H1 (cell line): ENCODE measurements at regions not wholly inside any gene's neighbourhood (a gene's known extent, or its start where the extent isn't known, plus 50 kb on each side); places are given as distances from the start of the nearest gene placed in this dataset.

Experiments used
- CTCF ChIA-PET: fragments of 300-600 bp; sonication (Branson Sonifier 250); formaldehyde crosslinking; loops from one replicate; lab custom pipeline; 2021; ENCODE audit not compliant: partially characterized antibody; lab: Charles Lee
- POLR2A ChIA-PET: fragments of 300-600 bp; sonication (Branson Sonifier 250); formaldehyde crosslinking; loops from one replicate; lab custom pipeline; 2021; ENCODE audit warnings: inconsistent platforms; ENCODE audit not compliant: partially characterized antibody; lab: Charles Lee
- DNase-seq, 2 experiments: peaks; one replicate each; pipeline versions ENCODE4 v3.0.0 to v3.0.0-alpha.2; 2010 to 2022; ENCODE audit warnings: low spot score in 2 of 2, low read depth in 1 of 2, mixed read lengths in 1 of 2
- FAIRE-seq: peaks from 2 replicates; lab custom pipeline; 2011; peaks lifted over from hg19 to GRCh38; lab: Jason Lieb, UNC
- H2AFZ ChIP-seq: 2 replicates; pipeline ENCODE4 v1.8.1; 2012; ENCODE audit warnings: low read length, inconsistent platforms
- H2AK5ac ChIP-seq: 2 replicates; pipeline ENCODE4 v1.6.1; 2013; ENCODE audit warnings: low read depth, low read length
- H2BK120ac ChIP-seq: replicated peaks from 2 replicates; pipeline ENCODE3; 2013; ENCODE audit warnings: low read depth, low read length, inconsistent platforms
- H2BK12ac ChIP-seq: 2 replicates; pipeline ENCODE4 v1.6.1; 2013; ENCODE audit warnings: low read depth, low read length
- H2BK15ac ChIP-seq: 2 replicates; pipeline ENCODE4 v1.6.1; 2013; ENCODE audit warnings: low read length
- H2BK20ac ChIP-seq: 2 replicates; pipeline ENCODE4 v1.6.1; 2013; ENCODE audit warnings: low read length
- H2BK5ac ChIP-seq: 2 replicates; pipeline ENCODE4 v1.6.1; 2013; ENCODE audit warnings: low read depth, low read length
- H3K14ac ChIP-seq: 2 replicates; pipeline ENCODE4 v1.6.1; 2013; ENCODE audit warnings: inconsistent platforms; ENCODE audit not compliant: insufficient read length
- H3K18ac ChIP-seq: 2 replicates; pipeline ENCODE4 v1.6.1; 2013; ENCODE audit warnings: low read length; ENCODE audit errors: extremely low read depth
- H3K23ac ChIP-seq: 2 replicates; pipeline ENCODE4 v1.6.1; 2013; ENCODE audit warnings: inconsistent platforms; ENCODE audit not compliant: insufficient read length
- H3K23me2 ChIP-seq: 2 replicates; pipeline ENCODE4 v1.6.1; 2013; ENCODE audit warnings: low read depth, low read length
- H3K27ac ChIP-seq: 2 replicates; pipeline ENCODE4 v1.6.1; 2011; ENCODE audit warnings: low read depth, low read length, inconsistent platforms
- H3K27me3 ChIP-seq, 4 experiments: replicated peaks in 1 of 4; 1 replicate in 1 of 4; 2 replicates in 3 of 4; pipeline versions ENCODE4 v1.6.1 to v1.8.1; 2011 to 2013; ENCODE audit warnings: low read length in 3 of 4, mild to moderate bottlenecking in 3 of 4, inconsistent platforms in 2 of 4, mixed read lengths in 2 of 4, moderate library complexity in 1 of 4; ENCODE audit not compliant: control insufficient read depth in 3 of 4, insufficient read depth in 3 of 4; ENCODE audit errors: extremely low read depth in 1 of 4
- H3K36me3 ChIP-seq, 4 experiments: 2 replicates each; pipeline versions ENCODE4 v1.6.1 to v1.8.1; 2011 to 2013; ENCODE audit warnings: mild to moderate bottlenecking in 4 of 4, low read length in 3 of 4, moderate library complexity in 2 of 4, control low read depth in 1 of 4, inconsistent platforms in 1 of 4; ENCODE audit not compliant: insufficient read depth in 4 of 4, control insufficient read depth in 2 of 4
- H3K4ac ChIP-seq: replicated peaks from 2 replicates; pipeline ENCODE3; 2013; ENCODE audit warnings: low read length, low read depth, mixed read lengths, inconsistent platforms; ENCODE audit not compliant: insufficient read length
- H3K4me1 ChIP-seq, 4 experiments: replicated peaks in 1 of 4; 1 replicate in 1 of 4; 2 replicates in 3 of 4; pipeline versions ENCODE4 v1.6.1 to v1.8.1; 2011 to 2013; ENCODE audit warnings: low read length in 3 of 4, inconsistent platforms in 2 of 4, mixed read lengths in 1 of 4; ENCODE audit not compliant: insufficient read depth in 4 of 4, control insufficient read depth in 3 of 4
- H3K4me2 ChIP-seq, 2 experiments: 2 replicates each; pipeline versions ENCODE4 v1.6.1 to v1.8.1; 2011 to 2013; ENCODE audit warnings: low read depth in 2 of 2, low read length in 2 of 2, control low read depth in 1 of 2, inconsistent platforms in 1 of 2, mild to moderate bottlenecking in 1 of 2; ENCODE audit not compliant: insufficient read depth in 1 of 2
- H3K4me3 ChIP-seq, 4 experiments: fragments of 200-600, 300-600 bp in 1 of 4; sonication (generic), shearing (Covaris generic), sonication (Bioruptor Twin) in 1 of 4; 2 replicates each; pipeline versions ENCODE4 v1.5.1 to v1.8.1; 2011 to 2016; ENCODE audit warnings: low read length in 4 of 4, low read depth in 3 of 4, control low read depth in 2 of 4, inconsistent platforms in 2 of 4, mild to moderate bottlenecking in 2 of 4, mixed read lengths in 1 of 4, moderate library complexity in 1 of 4; ENCODE audit not compliant: insufficient read depth in 2 of 4; ENCODE audit errors: extremely low read depth in 1 of 4
- H3K56ac ChIP-seq: replicated peaks from 2 replicates; pipeline ENCODE3; 2013; ENCODE audit warnings: low read depth, mild to moderate bottlenecking, mixed read lengths, low read length, inconsistent platforms; ENCODE audit not compliant: insufficient read length
- H3K79me1 ChIP-seq: 2 replicates; pipeline ENCODE4 v1.6.1; 2013; ENCODE audit warnings: low read depth, low read length, control low read depth
- H3K79me2 ChIP-seq, 2 experiments: 2 replicates each; pipeline versions ENCODE4 v1.6.1 to v1.8.1; 2012 to 2013; ENCODE audit warnings: low read length in 2 of 2, mild to moderate bottlenecking in 2 of 2, inconsistent platforms in 1 of 2; ENCODE audit not compliant: insufficient read depth in 2 of 2, control insufficient read depth in 1 of 2
- H3K9ac ChIP-seq, 4 experiments: replicated peaks in 1 of 4; 1 replicate in 1 of 4; 2 replicates in 3 of 4; pipeline versions ENCODE4 v1.6.1 to v1.8.1; 2011 to 2013; ENCODE audit warnings: low read depth in 3 of 4, low read length in 3 of 4, control low read depth in 2 of 4, mild to moderate bottlenecking in 2 of 4, moderate library complexity in 2 of 4, inconsistent platforms in 1 of 4; ENCODE audit errors: extremely low read depth in 1 of 4
- H3K9me3 ChIP-seq, 2 experiments: 2 replicates each; pipeline versions ENCODE4 v1.6.1 to v1.8.1; 2012 to 2013; ENCODE audit warnings: mild to moderate bottlenecking in 2 of 2, moderate library complexity in 2 of 2, control low read depth in 1 of 2, inconsistent platforms in 1 of 2, low read depth in 1 of 2, low read length in 1 of 2, mixed read lengths in 1 of 2; ENCODE audit not compliant: insufficient read depth in 2 of 2
- H4K20me1 ChIP-seq, 2 experiments: replicated peaks in 1 of 2; 2 replicates each; pipeline versions ENCODE3 to v1.8.1; 2011 to 2013; ENCODE audit warnings: inconsistent platforms in 2 of 2, low read length in 2 of 2, mild to moderate bottlenecking in 1 of 2; ENCODE audit not compliant: insufficient read depth in 2 of 2, control insufficient read depth in 1 of 2
- H4K5ac ChIP-seq: 2 replicates; pipeline ENCODE4 v1.6.1; 2013; ENCODE audit warnings: low read length, low read depth, mixed read lengths, inconsistent platforms; ENCODE audit not compliant: insufficient read length
- H4K8ac ChIP-seq: 2 replicates; pipeline ENCODE4 v1.8.0; 2013; ENCODE audit warnings: mild to moderate bottlenecking, moderate library complexity, low read length, inconsistent platforms; ENCODE audit not compliant: insufficient read depth; ENCODE audit errors: extremely low read depth
- H4K91ac ChIP-seq: replicated peaks from 2 replicates; pipeline ENCODE3; 2013; ENCODE audit warnings: low read length, mixed read lengths, inconsistent platforms; ENCODE audit not compliant: insufficient read length
- CEBPB ChIP-seq: IDR thresholded peaks from 2 replicates; pipeline ENCODE4 v1.6.1; 2012; ENCODE audit warnings: low read depth, low read length
- GTF2F1 ChIP-seq: IDR thresholded peaks from 2 replicates; pipeline ENCODE4 v1.6.1; 2012; ENCODE audit warnings: low read depth, low read length, improper control_type of control experiment, borderline replicate concordance
- HDAC2 ChIP-seq, 2 experiments: fragments of 300-600 bp in 1 of 2; sonication (generic) in 1 of 2; IDR thresholded peaks; 2 replicates each; pipeline ENCODE4 v1.6.1; 2011 to 2012; ENCODE audit warnings: low read depth in 2 of 2, low read length in 2 of 2, mild to moderate bottlenecking in 2 of 2, moderate library complexity in 2 of 2, borderline replicate concordance in 1 of 2, inconsistent platforms in 1 of 2
- SIX5 ChIP-seq: IDR thresholded peaks from 2 replicates; pipeline ENCODE4 v1.6.1; 2011; ENCODE audit warnings: mild to moderate bottlenecking, low read depth, low read length
- WGBS, 2 experiments: shearing (Covaris generic) in 1 of 2; methylation state at CpG; one replicate each; pipeline versions ENCODE4 v1.1.6 to v1.1.7; 2013 to 2015; ENCODE audit warnings: low lambda C conversion rate in 2 of 2, mixed read lengths in 2 of 2, inconsistent platforms in 1 of 2, low coverage in 1 of 2, missing lambda C conversion rate in 1 of 2; ENCODE audit not compliant: insufficient replicate concordance in 2 of 2, insufficient coverage in 1 of 2, insufficient read length in 1 of 2; ENCODE audit errors: extremely low coverage in 1 of 2, missing lambda C conversion rate in 1 of 2; 5-methylcytosine and 5-hydroxymethylcytosine counted together

- H3K14ac ChIP-seq: no peak overlapping the region
- no peak overlapping the region for H2BK120ac ChIP-seq
- H3K4me1 ChIP-seq: no peaks in the 10 kb centered on the region
- no peak overlapping the region for H3K4me3 ChIP-seq
- no peak overlapping the region for H3K4ac ChIP-seq
- no peak overlapping the region for H2AFZ ChIP-seq
- POLR2A ChIA-PET: no interaction called here
- H3K27me3 ChIP-seq: no peaks in the 10 kb centered on the region
- no peaks in the 10 kb centered on the region for H3K36me3 ChIP-seq
- no peak for FAIRE-seq
- no peaks in the 10 kb centered on the region for H3K9me3 ChIP-seq
- H3K56ac ChIP-seq: no peak overlapping the region
- no peak overlapping the region for H3K9ac ChIP-seq
- no peak overlapping the region for H2BK15ac ChIP-seq
- H3K23me2 ChIP-seq: no peaks in the 10 kb centered on the region
- no peak overlapping the region for H4K8ac ChIP-seq
- H4K5ac ChIP-seq: no peak overlapping the region
- H3K4me2 ChIP-seq: no peak overlapping the region
- H3K23ac ChIP-seq: no peak overlapping the region
- no peak for TF ChIP-seq SIX5
- peak; percentile 18; the same call in 1 of the 2 replicates for TF ChIP-seq CEBPB
- no peak for TF ChIP-seq GTF2F1
- TF ChIP-seq HDAC2 (IDR thresholded peaks at IDR 0.05; ENCODE audit: borderline replicate concordance in 1 of 2, low read depth in 2 of 2, low read length in 2 of 2): no peak
- TF ChIP-seq, all 59 proteins: peak for 1
- Histone ChIP-seq H4K91ac (no peak overlapping the region), H2AK5ac (no peak overlapping the region), H2BK12ac (no peak overlapping the region), H3K79me2 (no peaks in the 10 kb centered on the region), H3K27ac (no peak overlapping the region), H2BK5ac (no peak overlapping the region), H3K18ac (no peak overlapping the region), H4K20me1 (no peaks in the 10 kb centered on the region), H3K79me1 (0 out of 2 replicates have a peak, but pooled peaks cover 2% of the 10 kb centered on the region), H2BK20ac (no peak overlapping the region)
- DNase-seq: no peak
- WGBS, 2 experiments: 53% methylated on average over 2 of the region's 2 CpGs; no CpG with 5 or more reads in 1 of the 2 experiments
- CTCF ChIA-PET: no interaction called here
These were observed 345.7 kb downstream of the GRIN2B start for GRCh38 chr12:13635709-13636108.
